ENCODE measurements at regions not wholly inside any gene's neighbourhood (a gene's known extent, or its start where the extent isn't known, plus 50 kb on each side); places are given as distances from the start of the nearest gene placed in this dataset.

GRCh38 chr1:220970311-220970710 is 91.1 kb downstream of the HLX start:
- no peak overlapping the region for H2AFZ ChIP-seq (ENCODE audit: low read depth, low read length)
- TF ChIP-seq EZH2 (IDR thresholded peaks at IDR 0.05; ENCODE audit: insufficient read depth, low read length) = no peak
- TF ChIP-seq, protein P1, sequence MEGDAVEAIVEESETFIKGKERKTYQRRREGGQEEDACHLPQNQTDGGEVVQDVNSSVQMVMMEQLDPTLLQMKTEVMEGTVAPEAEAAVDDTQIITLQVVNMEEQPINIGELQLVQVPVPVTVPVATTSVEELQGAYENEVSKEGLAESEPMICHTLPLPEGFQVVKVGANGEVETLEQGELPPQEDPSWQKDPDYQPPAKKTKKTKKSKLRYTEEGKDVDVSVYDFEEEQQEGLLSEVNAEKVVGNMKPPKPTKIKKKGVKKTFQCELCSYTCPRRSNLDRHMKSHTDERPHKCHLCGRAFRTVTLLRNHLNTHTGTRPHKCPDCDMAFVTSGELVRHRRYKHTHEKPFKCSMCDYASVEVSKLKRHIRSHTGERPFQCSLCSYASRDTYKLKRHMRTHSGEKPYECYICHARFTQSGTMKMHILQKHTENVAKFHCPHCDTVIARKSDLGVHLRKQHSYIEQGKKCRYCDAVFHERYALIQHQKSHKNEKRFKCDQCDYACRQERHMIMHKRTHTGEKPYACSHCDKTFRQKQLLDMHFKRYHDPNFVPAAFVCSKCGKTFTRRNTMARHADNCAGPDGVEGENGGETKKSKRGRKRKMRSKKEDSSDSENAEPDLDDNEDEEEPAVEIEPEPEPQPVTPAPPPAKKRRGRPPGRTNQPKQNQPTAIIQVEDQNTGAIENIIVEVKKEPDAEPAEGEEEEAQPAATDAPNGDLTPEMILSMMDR (IDR thresholded peaks at IDR 0.05; ENCODE audit: insufficient read depth, low read depth, low read length) = no peak

DNA sequence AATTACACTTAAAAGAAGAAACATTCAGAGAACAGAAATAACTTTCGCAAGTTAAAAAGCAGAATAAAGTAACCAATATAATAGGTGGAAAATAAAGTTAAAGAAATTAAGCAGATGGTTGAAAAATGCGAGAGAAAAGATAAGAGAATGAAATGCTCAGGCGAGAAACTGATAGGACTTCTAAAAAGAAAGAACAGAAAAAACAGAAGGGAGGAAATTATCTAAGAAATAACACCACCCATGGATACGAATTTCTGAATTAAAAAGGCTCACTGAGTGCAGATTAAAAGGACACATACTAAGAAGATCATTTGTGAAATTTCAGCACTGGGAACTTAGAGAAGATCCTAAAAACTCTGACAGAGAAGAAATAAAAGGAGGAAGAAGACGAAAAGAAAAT is 92.0 kb downstream of the HLX start:
- peaks cover 8% of the 10 kb centered on the region for H3K4me1 Mint-ChIP-seq (ENCODE audit: low read depth, unreplicated experiment)

More at GRCh38 chr1:220970311-220970710, 91.1 kb downstream of the HLX start:
- peaks cover 14% of the 10 kb centered on the region for H3K4me1 Mint-ChIP-seq (ENCODE audit: low read depth, unreplicated experiment)
- H3K27me3 ChIP-seq (ENCODE audit: insufficient read depth, low read length) = no peaks in the 10 kb centered on the region
- no peak overlapping the region for H3K4me2 ChIP-seq (ENCODE audit: low read length)
- no peak overlapping the region for H3K27ac ChIP-seq (ENCODE audit: low read depth, low read length)
- no peak overlapping the region for H3K4me3 ChIP-seq (ENCODE audit: insufficient read depth, low read depth, low read length)
- FAIRE-seq = no peak
- H3K4me3 Mint-ChIP-seq (ENCODE audit: unreplicated experiment) = no peak overlapping the region
- H3K9me3 Mint-ChIP-seq (ENCODE audit: unreplicated experiment) = no peaks in the 10 kb centered on the region
- H3K9me3 ChIP-seq (ENCODE audit: insufficient read depth, low read depth, low read length) = no peaks in the 10 kb centered on the region
- H3K27ac Mint-ChIP-seq (ENCODE audit: unreplicated experiment) = no peak overlapping the region
- no peaks in the 10 kb centered on the region for H3K4me1 ChIP-seq (ENCODE audit: insufficient read depth, low read length)
- peak; percentile 23 for DNase-seq (ENCODE audit: low read depth)
- no peaks in the 10 kb centered on the region for H3K36me3 Mint-ChIP-seq (ENCODE audit: low read depth, unreplicated experiment)
- H3K27me3 Mint-ChIP-seq (ENCODE audit: low read depth, unreplicated experiment) = no peaks in the 10 kb centered on the region
- H4K20me1 ChIP-seq (ENCODE audit: insufficient read depth, low read length) = no peaks in the 10 kb centered on the region
- no peaks in the 10 kb centered on the region for H3K36me3 ChIP-seq (ENCODE audit: insufficient read depth, low read length)
- no peak overlapping the region for H3K9ac ChIP-seq (ENCODE audit: low read length)
- no peaks in the 10 kb centered on the region for H3K79me2 ChIP-seq (ENCODE audit: insufficient read depth, low read length)

DNA sequence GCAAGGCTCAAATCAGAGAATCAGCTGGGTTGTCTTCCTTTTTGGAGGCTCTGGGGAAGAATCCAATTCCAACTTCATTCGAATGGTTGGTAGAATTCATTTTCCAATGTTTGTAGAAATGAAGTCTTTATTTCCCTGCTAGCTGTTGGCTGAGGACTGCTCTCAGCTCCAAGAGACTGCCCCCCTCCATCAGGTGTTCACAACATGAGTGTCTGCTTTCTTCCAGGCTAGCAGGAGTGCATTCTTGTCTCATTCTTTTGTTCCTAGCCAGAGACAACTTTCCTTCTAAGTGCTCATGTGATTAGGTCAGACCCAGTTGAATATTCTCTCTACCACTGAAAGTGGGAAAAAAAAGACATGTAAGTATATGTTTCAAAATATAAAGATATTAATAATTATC is 95.2 kb downstream of the HLX start:
- Histone ChIP-seq H3K36me3 (ENCODE audit: insufficient read depth, low read length) (no peaks in the 10 kb centered on the region), H3K79me2 (ENCODE audit: insufficient read depth, low read length) (no peaks in the 10 kb centered on the region), H3K9ac (ENCODE audit: low read length) (no peak overlapping the region), H3K27ac (ENCODE audit: low read depth, low read length) (no peak overlapping the region), H3K27me3 (ENCODE audit: insufficient read depth, low read length) (no peaks in the 10 kb centered on the region), H3K4me2 (ENCODE audit: low read length) (no peak overlapping the region), H4K20me1 (ENCODE audit: insufficient read depth, low read length) (no peaks in the 10 kb centered on the region), H2AFZ (ENCODE audit: low read depth, low read length) (no peak overlapping the region), H3K4me1 (ENCODE audit: insufficient read depth, low read length) (no peaks in the 10 kb centered on the region), H3K4me3 (ENCODE audit: insufficient read depth, low read depth, low read length) (no peak overlapping the region), H3K9me3 (ENCODE audit: insufficient read depth, low read depth, low read length) (no peaks in the 10 kb centered on the region)
- no peaks in the 10 kb centered on the region for H3K9me3 Mint-ChIP-seq (ENCODE audit: unreplicated experiment)
- TF ChIP-seq, protein P1 (IDR thresholded peaks at IDR 0.05; ENCODE audit: insufficient read depth, low read depth, low read length) = no peak
- FAIRE-seq (no peak), DNase-seq (ENCODE audit: low read depth) (no peak)
- no peak overlapping the region for H3K27ac Mint-ChIP-seq (ENCODE audit: unreplicated experiment)
- H3K4me1 Mint-ChIP-seq (ENCODE audit: low read depth, unreplicated experiment) = peaks cover 5% of the 10 kb centered on the region
- no peak overlapping the region for H3K4me3 Mint-ChIP-seq (ENCODE audit: unreplicated experiment)
- H3K27me3 Mint-ChIP-seq (ENCODE audit: low read depth, unreplicated experiment) = no peaks in the 10 kb centered on the region
- H3K36me3 Mint-ChIP-seq (ENCODE audit: low read depth, unreplicated experiment) = no peaks in the 10 kb centered on the region

More for the DNA sequence above, 92.0 kb downstream of the HLX start:
- FAIRE-seq (no peak), DNase-seq (ENCODE audit: low read depth) (no peak)
- no peaks in the 10 kb centered on the region for H3K27me3 ChIP-seq (ENCODE audit: insufficient read depth, low read length)
- TF ChIP-seq EZH2 (IDR thresholded peaks at IDR 0.05; ENCODE audit: insufficient read depth, low read length) = no peak
- TF ChIP-seq, protein P1 (IDR thresholded peaks at IDR 0.05; ENCODE audit: insufficient read depth, low read depth, low read length) = no peak
- no peaks in the 10 kb centered on the region for H3K36me3 Mint-ChIP-seq (ENCODE audit: low read depth, unreplicated experiment)
- H3K4me3 ChIP-seq (ENCODE audit: insufficient read depth, low read depth, low read length) = no peak overlapping the region
- H3K4me2 ChIP-seq (ENCODE audit: low read length) = no peak overlapping the region
- H3K9ac ChIP-seq (ENCODE audit: low read length) = no peak overlapping the region
- no peaks in the 10 kb centered on the region for H3K36me3 ChIP-seq (ENCODE audit: insufficient read depth, low read length)
- no peaks in the 10 kb centered on the region for H3K79me2 ChIP-seq (ENCODE audit: insufficient read depth, low read length)
- H3K4me3 Mint-ChIP-seq (ENCODE audit: unreplicated experiment) = no peak overlapping the region
- H3K27me3 Mint-ChIP-seq (ENCODE audit: low read depth, unreplicated experiment) = no peaks in the 10 kb centered on the region
- no peak overlapping the region for H3K27ac ChIP-seq (ENCODE audit: low read depth, low read length)
- H2AFZ ChIP-seq (ENCODE audit: low read depth, low read length) = no peak overlapping the region
- H4K20me1 ChIP-seq (ENCODE audit: insufficient read depth, low read length) = no peaks in the 10 kb centered on the region
- no peaks in the 10 kb centered on the region for H3K9me3 ChIP-seq (ENCODE audit: insufficient read depth, low read depth, low read length)
- no peak overlapping the region for H3K27ac Mint-ChIP-seq (ENCODE audit: unreplicated experiment)
- no peaks in the 10 kb centered on the region for H3K9me3 Mint-ChIP-seq (ENCODE audit: unreplicated experiment)
- no peaks in the 10 kb centered on the region for H3K4me1 ChIP-seq (ENCODE audit: insufficient read depth, low read length)

Data from astrocyte (in vitro differentiated cells and primary cell).